ENCODE measurements at regions not wholly inside any gene's neighbourhood (a gene's known extent, or its start where the extent isn't known, plus 50 kb on each side); places are given as distances from the start of the nearest gene placed in this dataset.

DNA sequence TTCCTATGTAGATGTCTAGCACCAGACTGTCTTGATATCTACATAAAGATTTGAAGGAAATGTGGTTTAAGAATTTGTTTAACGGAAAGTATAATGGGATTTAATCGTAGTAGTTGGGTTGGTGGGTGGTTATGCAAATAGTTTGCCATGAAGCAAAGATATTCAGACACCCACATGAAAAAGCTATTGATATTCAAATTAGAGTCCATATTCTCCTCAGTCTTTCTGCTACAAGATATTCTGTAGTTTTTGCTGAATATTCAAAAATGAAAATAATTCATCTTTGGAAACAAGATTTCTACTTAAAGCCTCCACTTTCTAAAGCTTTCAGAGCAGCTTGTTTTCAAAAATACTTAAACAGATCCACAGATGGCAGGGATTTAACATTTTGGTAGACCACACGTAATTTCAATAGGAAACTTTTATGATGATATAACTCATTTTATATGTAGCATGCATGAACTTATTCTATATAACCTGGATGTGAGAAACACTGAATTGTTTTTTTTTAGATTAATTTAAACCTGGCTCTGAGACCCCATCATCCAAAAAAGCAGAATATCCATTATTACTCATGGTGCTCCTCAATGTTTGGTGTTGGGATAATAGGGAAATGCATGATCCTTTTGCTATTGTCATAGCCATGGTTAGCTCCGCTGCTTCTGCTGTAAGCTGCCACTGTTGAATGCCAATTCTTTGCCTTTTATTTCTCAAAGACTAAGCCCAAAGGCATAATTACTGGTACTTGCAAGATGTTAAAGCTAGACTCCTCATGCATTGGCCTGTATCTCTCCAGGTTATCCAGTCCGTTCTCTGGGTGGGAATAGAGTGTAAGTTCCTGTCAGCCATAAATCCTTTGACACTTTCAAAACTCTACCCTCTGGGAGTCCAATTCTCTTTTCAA, 98.0 kb downstream of the GMNC start:
- TF ChIP-seq EZH2 (IDR thresholded peaks at IDR 0.05; ENCODE audit: low read length, missing control alignments) = no peak
- TF ChIP-seq, protein P1, sequence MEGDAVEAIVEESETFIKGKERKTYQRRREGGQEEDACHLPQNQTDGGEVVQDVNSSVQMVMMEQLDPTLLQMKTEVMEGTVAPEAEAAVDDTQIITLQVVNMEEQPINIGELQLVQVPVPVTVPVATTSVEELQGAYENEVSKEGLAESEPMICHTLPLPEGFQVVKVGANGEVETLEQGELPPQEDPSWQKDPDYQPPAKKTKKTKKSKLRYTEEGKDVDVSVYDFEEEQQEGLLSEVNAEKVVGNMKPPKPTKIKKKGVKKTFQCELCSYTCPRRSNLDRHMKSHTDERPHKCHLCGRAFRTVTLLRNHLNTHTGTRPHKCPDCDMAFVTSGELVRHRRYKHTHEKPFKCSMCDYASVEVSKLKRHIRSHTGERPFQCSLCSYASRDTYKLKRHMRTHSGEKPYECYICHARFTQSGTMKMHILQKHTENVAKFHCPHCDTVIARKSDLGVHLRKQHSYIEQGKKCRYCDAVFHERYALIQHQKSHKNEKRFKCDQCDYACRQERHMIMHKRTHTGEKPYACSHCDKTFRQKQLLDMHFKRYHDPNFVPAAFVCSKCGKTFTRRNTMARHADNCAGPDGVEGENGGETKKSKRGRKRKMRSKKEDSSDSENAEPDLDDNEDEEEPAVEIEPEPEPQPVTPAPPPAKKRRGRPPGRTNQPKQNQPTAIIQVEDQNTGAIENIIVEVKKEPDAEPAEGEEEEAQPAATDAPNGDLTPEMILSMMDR (conservative IDR thresholded peaks at IDR 0.05 in 1 of 2, IDR thresholded peaks at IDR 0.05 in 1 of 2; ENCODE audit: low read depth in 1 of 2, low read length in 2 of 2) = no peak
- H3K27ac ChIP-seq (ENCODE audit: insufficient read depth, low read length) = no peak overlapping the region
- no peak overlapping the region for H3K9ac ChIP-seq (ENCODE audit: insufficient read depth, low read length)
- no peaks in the 10 kb centered on the region for H3K9me3 ChIP-seq (ENCODE audit: control insufficient read depth, insufficient read depth, low read depth, low read length)
- no peaks in the 10 kb centered on the region for H3K27me3 ChIP-seq (ENCODE audit: control insufficient read depth, insufficient read depth, low read length)
- no peaks in the 10 kb centered on the region for H3K4me1 ChIP-seq (ENCODE audit: control insufficient read depth, extremely low read depth, insufficient read depth, low read length)
- no peaks in the 10 kb centered on the region for H4K20me1 ChIP-seq (ENCODE audit: control insufficient read depth, extremely low read depth, insufficient read depth, low read length)
- DNase-seq (ENCODE audit: low read depth in 2 of 2) = no peak
- H3K4me2 ChIP-seq (ENCODE audit: extremely low read depth, insufficient read depth, low read length) = no peak overlapping the region
- H3K4me3 ChIP-seq (replicated peaks in 1 of 4; ENCODE audit: control extremely low read depth in 1 of 4, insufficient read depth in 1 of 4, low read depth in 3 of 4, low read length in 4 of 4) = no peak overlapping the region
- H3K79me2 ChIP-seq (ENCODE audit: control insufficient read depth, insufficient read depth, low read length) = no peaks in the 10 kb centered on the region
- no peaks in the 10 kb centered on the region for H3K36me3 ChIP-seq (ENCODE audit: control insufficient read depth, insufficient read depth, low read length)
- H2AFZ ChIP-seq (ENCODE audit: low read length) = no peak overlapping the region

DNA sequence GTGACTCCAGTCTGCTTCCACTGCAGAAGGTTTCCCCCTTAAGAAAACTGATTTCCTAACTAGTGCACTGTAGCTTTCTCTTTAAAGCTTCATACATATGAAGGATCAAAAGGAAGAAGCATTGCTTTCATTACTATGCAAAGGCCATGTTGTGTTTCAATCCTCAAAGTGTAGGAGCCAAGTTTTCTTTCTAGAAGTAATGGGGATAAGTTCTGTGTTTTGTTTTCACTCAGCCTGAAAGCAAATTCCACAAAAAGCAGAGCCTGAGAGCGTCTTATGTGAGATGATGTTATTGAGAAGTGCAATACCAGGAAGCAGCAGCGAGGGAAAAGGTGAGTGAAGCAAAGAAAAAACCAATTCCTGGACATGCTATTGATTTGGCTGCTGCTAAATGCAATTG, 99.7 kb downstream of the GMNC start:
- H3K4me1 ChIP-seq (ENCODE audit: control insufficient read depth, extremely low read depth, insufficient read depth, low read length) = no peaks in the 10 kb centered on the region
- H3K27me3 ChIP-seq (ENCODE audit: control insufficient read depth, insufficient read depth, low read length) = no peaks in the 10 kb centered on the region
- no peak overlapping the region for H3K9ac ChIP-seq (ENCODE audit: insufficient read depth, low read length)
- no peak overlapping the region for H2AFZ ChIP-seq (ENCODE audit: low read length)
- no peaks in the 10 kb centered on the region for H3K79me2 ChIP-seq (ENCODE audit: control insufficient read depth, insufficient read depth, low read length)
- H3K27ac ChIP-seq (ENCODE audit: insufficient read depth, low read length) = no peak overlapping the region
- H3K9me3 ChIP-seq (ENCODE audit: control insufficient read depth, insufficient read depth, low read depth, low read length) = no peaks in the 10 kb centered on the region
- H3K4me3 ChIP-seq (replicated peaks in 1 of 4; ENCODE audit: control extremely low read depth in 1 of 4, insufficient read depth in 1 of 4, low read depth in 3 of 4, low read length in 4 of 4) = no peak overlapping the region
- H3K36me3 ChIP-seq (ENCODE audit: control insufficient read depth, insufficient read depth, low read length) = no peaks in the 10 kb centered on the region
- no peaks in the 10 kb centered on the region for H4K20me1 ChIP-seq (ENCODE audit: control insufficient read depth, extremely low read depth, insufficient read depth, low read length)
- no peak overlapping the region for H3K4me2 ChIP-seq (ENCODE audit: extremely low read depth, insufficient read depth, low read length)
- no peak for TF ChIP-seq EZH2 (IDR thresholded peaks at IDR 0.05; ENCODE audit: low read length, missing control alignments)
- TF ChIP-seq, protein P1 (conservative IDR thresholded peaks at IDR 0.05 in 1 of 2, IDR thresholded peaks at IDR 0.05 in 1 of 2; ENCODE audit: low read depth in 1 of 2, low read length in 2 of 2) = no peak
- no peak for DNase-seq (ENCODE audit: low read depth in 2 of 2)

DNA sequence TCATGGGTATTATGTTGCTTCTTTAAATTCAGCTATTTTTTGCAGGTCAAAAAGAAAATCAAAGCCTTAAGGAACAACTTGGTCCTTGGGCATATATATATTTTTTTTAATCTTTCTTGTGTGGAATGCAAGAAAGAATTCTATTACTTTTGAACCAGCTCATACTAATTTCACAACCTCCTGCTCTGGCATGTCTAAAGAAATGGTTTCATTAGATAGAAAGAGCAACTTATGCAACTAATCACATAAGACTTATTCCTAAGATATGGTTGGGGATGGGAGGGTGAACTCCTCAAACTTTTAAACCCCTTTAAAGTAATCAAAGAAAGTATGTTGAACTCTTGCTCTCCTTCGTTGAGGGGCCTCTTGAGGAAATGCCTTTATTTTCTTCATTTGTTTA, 114.9 kb downstream of the GMNC start:
- no peaks in the 10 kb centered on the region for H4K20me1 ChIP-seq (ENCODE audit: control insufficient read depth, extremely low read depth, insufficient read depth, low read length)
- no peak overlapping the region for H3K4me2 ChIP-seq (ENCODE audit: extremely low read depth, insufficient read depth, low read length)
- no peaks in the 10 kb centered on the region for H3K27me3 ChIP-seq (ENCODE audit: control insufficient read depth, insufficient read depth, low read length)
- no peak overlapping the region for H3K27ac ChIP-seq (ENCODE audit: insufficient read depth, low read length)
- no peaks in the 10 kb centered on the region for H3K36me3 ChIP-seq (ENCODE audit: control insufficient read depth, insufficient read depth, low read length)
- no peaks in the 10 kb centered on the region for H3K9me3 ChIP-seq (ENCODE audit: control insufficient read depth, insufficient read depth, low read depth, low read length)
- TF ChIP-seq, protein P1 (conservative IDR thresholded peaks at IDR 0.05 in 1 of 2, IDR thresholded peaks at IDR 0.05 in 1 of 2; ENCODE audit: low read depth in 1 of 2, low read length in 2 of 2) = no peak
- H3K79me2 ChIP-seq (ENCODE audit: control insufficient read depth, insufficient read depth, low read length) = no peaks in the 10 kb centered on the region
- H3K4me3 ChIP-seq (replicated peaks in 1 of 4; ENCODE audit: control extremely low read depth in 1 of 4, insufficient read depth in 1 of 4, low read depth in 3 of 4, low read length in 4 of 4) = no peak overlapping the region
- no peaks in the 10 kb centered on the region for H3K4me1 ChIP-seq (ENCODE audit: control insufficient read depth, extremely low read depth, insufficient read depth, low read length)
- peak; percentile 2 to 10 for DNase-seq (ENCODE audit: low read depth in 2 of 2)
- H3K9ac ChIP-seq (ENCODE audit: insufficient read depth, low read length) = no peak overlapping the region
- H2AFZ ChIP-seq (ENCODE audit: low read length) = no peak overlapping the region

Data from fibroblast of lung (primary cell).